B cell (primary cell): ENCODE measurements at regions not wholly inside any gene's neighbourhood (a gene's known extent, or its start where the extent isn't known, plus 50 kb on each side); places are given as distances from the start of the nearest gene placed in this dataset.

Source experiments
- ATAC-seq: fragments of 200-7000 bp; cut with Tn5 transposase; one replicate; pipeline ENCODE4 v1.10.0; 2021; ENCODE audit warnings: low read depth, mild to moderate bottlenecking, moderate number of reproducible peaks, moderate library complexity
- CTCF ChIA-PET: fragments of 350-600 bp; sonication (Branson Sonifier 250); formaldehyde crosslinking; loops from one replicate; lab custom pipeline; 2021; ENCODE audit warnings: antibody characterized with exemption, inconsistent platforms; lab: Charles Lee
- POLR2A ChIA-PET: fragments of 350-600 bp; sonication (Branson Sonifier 250); formaldehyde crosslinking; loops from one replicate; lab custom pipeline; 2021; ENCODE audit warnings: antibody characterized with exemption; lab: Charles Lee
- DNase-seq: peaks from one replicate; pipeline ENCODE4 v3.0.0; 2013
- H2AFZ ChIP-seq: 2 replicates; pipeline ENCODE4 v1.6.1; 2012; ENCODE audit warnings: mild to moderate bottlenecking, low read depth, low read length; ENCODE audit not compliant: insufficient read depth, poor library complexity, severe bottlenecking
- H3K27ac ChIP-seq, 2 donors: 1 replicate in 1 of 2; 2 replicates in 1 of 2; pipeline ENCODE4 v1.5.1; 2012 to 2013; ENCODE audit warnings: low read length in 2 of 2, mild to moderate bottlenecking in 2 of 2, moderate library complexity in 1 of 2
- H3K27me3 ChIP-seq, 4 experiments: fragments of 200-600 bp in 1 of 4; sonication (generic) in 1 of 4; replicated peaks in 1 of 4; 1 replicate in 2 of 4; 2 replicates in 2 of 4; pipeline versions ENCODE4 v1.6.1 to v1.7.0; 2013 to 2016; ENCODE audit warnings: low read length in 3 of 4, mild to moderate bottlenecking in 2 of 4, mixed read lengths in 1 of 4, moderate library complexity in 1 of 4; ENCODE audit not compliant: insufficient read depth in 4 of 4, control insufficient read depth in 3 of 4; ENCODE audit errors: control extremely low read depth in 1 of 4
- H3K36me3 ChIP-seq, 2 experiments: replicated peaks in 1 of 2; 1 replicate in 1 of 2; 2 replicates in 1 of 2; pipeline versions ENCODE4 v1.6.1 to v1.7.1; 2013; ENCODE audit warnings: low read length in 1 of 2; ENCODE audit not compliant: insufficient read depth in 2 of 2, control insufficient read depth in 1 of 2; ENCODE audit errors: control extremely low read depth in 1 of 2, extremely low read depth in 1 of 2
- H3K4me1 ChIP-seq, 2 donors: fragments of 200-600 bp in 1 of 2; sonication (generic) in 1 of 2; 1 replicate in 1 of 2; 2 replicates in 1 of 2; pipeline versions ENCODE4 v1.5.1 to v1.6.1; 2013 to 2017; ENCODE audit warnings: low read length in 2 of 2; ENCODE audit not compliant: control insufficient read depth in 2 of 2, insufficient read depth in 2 of 2
- H3K4me2 ChIP-seq: replicated peaks from 2 replicates; pipeline ENCODE3; 2012; ENCODE audit warnings: mild to moderate bottlenecking, low read depth, low read length; ENCODE audit not compliant: poor library complexity, severe bottlenecking
- H3K4me3 ChIP-seq, 5 experiments: fragments of 200-600 bp in 1 of 5; sonication (generic) in 1 of 5; 1 replicate in 3 of 5; 2 replicates in 2 of 5; pipeline versions ENCODE4 v1.5.1 to v1.7.0; 2011 to 2016; ENCODE audit warnings: low read length in 4 of 5, mild to moderate bottlenecking in 4 of 5, low read depth in 2 of 5, control low read depth in 1 of 5, moderate library complexity in 1 of 5; ENCODE audit not compliant: insufficient read depth in 1 of 5; ENCODE audit errors: control extremely low read depth in 1 of 5, extremely low read depth in 1 of 5
- H3K79me2 ChIP-seq: fragments of 200-600 bp; sonication (generic); one replicate; pipeline ENCODE4 v1.6.0; 2016; ENCODE audit warnings: low read length; ENCODE audit not compliant: control insufficient read depth, insufficient read depth
- H3K9ac ChIP-seq: fragments of 200-600 bp; sonication (generic); 2 replicates; pipeline ENCODE4 v1.6.1; 2017; ENCODE audit warnings: mild to moderate bottlenecking, low read length, moderate library complexity
- H3K9me3 ChIP-seq, 3 donors: one replicate each; pipeline versions ENCODE4 v1.6.1 to v1.7.1; 2013; ENCODE audit warnings: low read length in 2 of 3; ENCODE audit not compliant: control insufficient read depth in 2 of 3, insufficient read depth in 1 of 3; ENCODE audit errors: control extremely low read depth in 1 of 3
- H4K20me1 ChIP-seq: 2 replicates; pipeline ENCODE4 v1.6.0; 2012; ENCODE audit warnings: mild to moderate bottlenecking, low read length; ENCODE audit not compliant: insufficient read depth, control insufficient read depth, poor library complexity, severe bottlenecking
- H3K27ac Mint-ChIP-seq: one replicate; pipeline ENCODE4 v1.8.0; 2021; ENCODE audit warnings: mixed read lengths
- H3K27me3 Mint-ChIP-seq: one replicate; pipeline ENCODE4 v1.8.0; 2021; ENCODE audit warnings: mixed read lengths
- H3K4me1 Mint-ChIP-seq: one replicate; pipeline ENCODE4 v1.8.0; 2021; ENCODE audit warnings: mixed read lengths
- H3K4me3 Mint-ChIP-seq: one replicate; pipeline ENCODE4 v1.8.0; 2021; ENCODE audit warnings: mixed read lengths
- H3K9me3 Mint-ChIP-seq: one replicate; pipeline ENCODE4 v1.8.0; 2022; ENCODE audit warnings: mixed read lengths; ENCODE audit not compliant: insufficient read depth
- CTCF ChIP-seq: fragments of 200-600 bp; IDR thresholded peaks from one replicate; pipeline ENCODE4 v1.8.0; 2022; ENCODE audit warnings: antibody characterized with exemption, mild to moderate bottlenecking
- EZH2 ChIP-seq: IDR thresholded peaks from 2 replicates; pipeline ENCODE4 v1.6.1; 2012; ENCODE audit warnings: borderline replicate concordance, low read depth, mild to moderate bottlenecking, moderate library complexity, low read length; ENCODE audit not compliant: insufficient read depth, poor library complexity, severe bottlenecking
- WGBS: methylation state at CpG from one replicate; pipeline ENCODE4 v1.1.5; 2013; ENCODE audit warnings: missing lambda C conversion rate; ENCODE audit not compliant: insufficient coverage; 5-methylcytosine and 5-hydroxymethylcytosine counted together
- intact Hi-C: fragments of 100-400 bp; cut with micrococcal nuclease; formaldehyde crosslinking; loops from one replicate; pipeline ENCODE4 v1.10.0; 2022

DNA sequence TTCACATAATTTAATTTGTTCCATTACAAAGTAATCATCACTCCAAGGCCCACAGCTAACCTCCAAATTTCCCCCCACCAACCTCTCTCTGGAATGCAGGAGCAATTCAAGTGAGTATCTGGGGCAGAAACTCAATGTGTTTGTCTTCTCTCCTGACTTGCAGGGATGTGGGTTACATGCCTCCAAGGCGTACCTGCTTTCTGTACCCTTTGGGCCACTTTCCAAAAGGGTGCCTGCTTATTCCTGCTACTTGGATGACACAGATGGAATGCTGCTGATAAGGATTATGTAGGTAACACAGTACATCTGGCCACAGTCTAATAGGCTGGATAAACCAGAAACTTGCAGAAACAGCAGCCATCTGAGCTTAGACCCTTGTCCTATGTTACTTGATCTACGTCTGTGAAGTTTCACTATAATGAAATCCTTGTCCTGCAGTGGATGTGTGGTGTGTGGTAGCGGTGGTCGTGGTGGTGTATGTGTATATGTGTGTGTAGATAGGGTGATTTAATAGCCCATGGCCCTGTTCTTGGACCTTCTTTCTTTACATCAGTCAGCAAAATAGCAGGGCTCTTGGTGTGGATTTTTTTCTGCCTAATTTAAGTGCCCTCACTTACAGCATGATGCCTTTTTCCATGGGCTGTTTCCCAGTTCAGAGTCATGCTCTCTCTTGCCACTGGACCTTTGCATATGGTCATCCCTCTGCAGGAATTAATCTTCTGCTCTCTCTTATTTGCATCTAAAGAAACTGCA is 175.9 kb downstream of the ZDHHC21 start:
- Histone ChIP-seq H3K4me3 (no peak overlapping the region), H2AFZ (no peak overlapping the region), H3K27me3 (no peaks in the 10 kb centered on the region), H3K4me1 (no peaks in the 10 kb centered on the region), H3K9ac (no peak overlapping the region), H3K9me3 (no peaks in the 10 kb centered on the region), H3K4me2 (no peak overlapping the region), H3K27ac (no peak overlapping the region), H3K36me3 (no peaks in the 10 kb centered on the region), H4K20me1 (no peaks in the 10 kb centered on the region), H3K79me2 (no peaks in the 10 kb centered on the region)
- intact Hi-C loops: no loop called here
- H3K27ac Mint-ChIP-seq: no peak overlapping the region
- H3K4me1 Mint-ChIP-seq: no peaks in the 10 kb centered on the region
- peaks cover 18% of the 10 kb centered on the region for H3K27me3 Mint-ChIP-seq
- ChIA-PET POLR2A (no interaction called here), CTCF (no interaction called here)
- ATAC-seq (no peak), DNase-seq (no peak)
- H3K9me3 Mint-ChIP-seq: no peaks in the 10 kb centered on the region
- no CpG with 5 or more reads among the region's 4 CpGs for WGBS
- no peak overlapping the region for H3K4me3 Mint-ChIP-seq
- no peak for TF ChIP-seq EZH2
- no peak for TF ChIP-seq CTCF

- Histone ChIP-seq H3K36me3 (no peaks in the 10 kb centered on the region), H2AFZ (no peak overlapping the region), H3K79me2 (no peaks in the 10 kb centered on the region), H3K4me3 (no peak overlapping the region), H3K9ac (no peak overlapping the region), H3K27ac (no peak overlapping the region), H3K4me2 (no peak overlapping the region), H3K4me1 (no peaks in the 10 kb centered on the region), H3K9me3 (no peaks in the 10 kb centered on the region), H3K27me3 (no peaks in the 10 kb centered on the region), H4K20me1 (no peaks in the 10 kb centered on the region)
- intact Hi-C loops: no loop called here
- WGBS: no CpG with 5 or more reads among the region's 2 CpGs
- ChIA-PET POLR2A (no interaction called here), CTCF (no interaction called here)
- Mint-ChIP-seq H3K27me3 (peaks cover 18% of the 10 kb centered on the region), H3K4me3 (no peak overlapping the region), H3K9me3 (no peaks in the 10 kb centered on the region), H3K27ac (no peak overlapping the region), H3K4me1 (no peaks in the 10 kb centered on the region)
- ATAC-seq: no peak
- DNase-seq: no peak
- TF ChIP-seq EZH2 (no peak), CTCF (no peak)
Observed at GRCh38 chr9:14516656-14517055, 176.6 kb downstream of the ZDHHC21 start.
